CD8-positive, alpha-beta memory T cell (primary cell): ENCODE measurements at regions not wholly inside any gene's neighbourhood (a gene's known extent, or its start where the extent isn't known, plus 50 kb on each side); places are given as distances from the start of the nearest gene placed in this dataset.

Experiments
- CTCF ChIA-PET: fragments of 350-600 bp; sonication (Branson Sonifier 250); formaldehyde crosslinking; loops from one replicate; lab custom pipeline; 2021; ENCODE audit warnings: antibody characterized with exemption; lab: Charles Lee
- POLR2A ChIA-PET: fragments of 350-600 bp; sonication (Branson Sonifier 250); formaldehyde crosslinking; loops from one replicate; lab custom pipeline; 2021; ENCODE audit warnings: antibody characterized with exemption; lab: Charles Lee
- DNase-seq, 5 donors: peaks; one replicate each; pipeline versions ENCODE4 v3.0.0 to v3.0.0-alpha.2; 2020 to 2022; ENCODE audit warnings: mixed read lengths in 1 of 5
- H3K27ac ChIP-seq: one replicate; pipeline ENCODE4 v1.7.0; 2013; ENCODE audit warnings: low read depth, mild to moderate bottlenecking, low read length, moderate library complexity
- H3K27me3 ChIP-seq: 2 replicates; pipeline ENCODE4 v1.7.0; 2013; ENCODE audit warnings: low read length, mild to moderate bottlenecking; ENCODE audit not compliant: insufficient read depth, poor library complexity, severe bottlenecking
- H3K36me3 ChIP-seq: 2 replicates; pipeline ENCODE4 v1.7.0; 2013; ENCODE audit warnings: mild to moderate bottlenecking, low read length, moderate library complexity; ENCODE audit not compliant: insufficient read depth
- H3K4me1 ChIP-seq: 2 replicates; pipeline ENCODE4 v1.7.0; 2013; ENCODE audit warnings: mild to moderate bottlenecking, low read length, moderate library complexity; ENCODE audit not compliant: insufficient read depth
- H3K4me3 ChIP-seq: 2 replicates; pipeline ENCODE4 v1.7.0; 2013; ENCODE audit warnings: mild to moderate bottlenecking, low read length
- H3K9me3 ChIP-seq: 2 replicates; pipeline ENCODE4 v1.7.0; 2013; ENCODE audit warnings: mild to moderate bottlenecking, low read length
- H3K27ac Mint-ChIP-seq, 8 donors: one replicate each; pipeline ENCODE4 v1.8.0; 2020 to 2021; ENCODE audit warnings: mixed read lengths in 8 of 8, mild to moderate bottlenecking in 6 of 8, inconsistent platforms in 3 of 8, moderate library complexity in 3 of 8
- H3K27me3 Mint-ChIP-seq, 2 donors: one replicate each; pipeline ENCODE4 v1.8.0; 2020 to 2021; ENCODE audit warnings: mixed read lengths in 2 of 2, mild to moderate bottlenecking in 1 of 2, moderate library complexity in 1 of 2
- H3K36me3 Mint-ChIP-seq, 3 donors: one replicate each; pipeline ENCODE4 v1.8.0; 2020 to 2021; ENCODE audit warnings: mixed read lengths in 3 of 3, inconsistent platforms in 1 of 3, mild to moderate bottlenecking in 1 of 3
- H3K4me1 Mint-ChIP-seq, 3 donors: one replicate each; pipeline ENCODE4 v1.8.0; 2020 to 2021; ENCODE audit warnings: mixed read lengths in 3 of 3, inconsistent platforms in 1 of 3, mild to moderate bottlenecking in 1 of 3
- H3K4me3 Mint-ChIP-seq, 7 donors: one replicate each; pipeline ENCODE4 v1.8.0; 2020 to 2021; ENCODE audit warnings: mixed read lengths in 7 of 7, mild to moderate bottlenecking in 6 of 7, moderate library complexity in 4 of 7, inconsistent platforms in 2 of 7
- H3K9me3 Mint-ChIP-seq, 5 donors: one replicate each; pipeline ENCODE4 v1.8.0; 2020 to 2022; ENCODE audit warnings: mixed read lengths in 5 of 5, mild to moderate bottlenecking in 3 of 5, moderate library complexity in 2 of 5, inconsistent platforms in 1 of 5

GRCh38 chr4:136002316-136002715 is 1530.0 kb downstream of the PCDH18 start:
- ChIA-PET POLR2A (no interaction called here), CTCF (no interaction called here)
- H3K36me3 ChIP-seq, result no peaks in the 10 kb centered on the region
- no peaks in the 10 kb centered on the region for H3K27me3 ChIP-seq
- no peak overlapping the region for H3K27ac ChIP-seq
- H3K4me3 Mint-ChIP-seq, result no peak overlapping the region
- no peak overlapping the region for H3K4me3 ChIP-seq
- no peaks in the 10 kb centered on the region for H3K4me1 ChIP-seq
- no peaks in the 10 kb centered on the region for H3K9me3 ChIP-seq
- no peaks in the 10 kb centered on the region for H3K4me1 Mint-ChIP-seq
- peaks cover 0 to 13% (median 2%) of the 10 kb centered on the region in 5 donors for H3K9me3 Mint-ChIP-seq
- H3K27me3 Mint-ChIP-seq, result no peaks in the 10 kb centered on the region
- no peak overlapping the region for H3K27ac Mint-ChIP-seq
- DNase-seq, result no peak
- H3K36me3 Mint-ChIP-seq, result no peaks in the 10 kb centered on the region

GRCh38 chr4:136001791-136002190 is 1530.5 kb downstream of the PCDH18 start:
- Histone ChIP-seq H3K4me3 (no peak overlapping the region), H3K27ac (no peak overlapping the region), H3K27me3 (no peaks in the 10 kb centered on the region), H3K4me1 (no peaks in the 10 kb centered on the region), H3K36me3 (no peaks in the 10 kb centered on the region), H3K9me3 (no peaks in the 10 kb centered on the region)
- no peak overlapping the region for H3K27ac Mint-ChIP-seq
- ChIA-PET POLR2A (no interaction called here), CTCF (no interaction called here)
- no peaks in the 10 kb centered on the region for H3K36me3 Mint-ChIP-seq
- H3K4me1 Mint-ChIP-seq, result no peaks in the 10 kb centered on the region
- no peaks in the 10 kb centered on the region for H3K27me3 Mint-ChIP-seq
- no peak for DNase-seq
- H3K4me3 Mint-ChIP-seq, result no peak overlapping the region
- H3K9me3 Mint-ChIP-seq, result peaks cover 0 to 13% (median 2%) of the 10 kb centered on the region in 5 donors

GRCh38 chr4:136000246-136000645 is 1532.0 kb downstream of the PCDH18 start:
- Histone ChIP-seq H3K9me3 (no peaks in the 10 kb centered on the region), H3K27ac (no peak overlapping the region), H3K4me3 (no peak overlapping the region), H3K27me3 (no peaks in the 10 kb centered on the region), H3K4me1 (no peaks in the 10 kb centered on the region), H3K36me3 (no peaks in the 10 kb centered on the region)
- no peak overlapping the region for H3K27ac Mint-ChIP-seq
- CTCF ChIA-PET, result no interaction called here
- H3K27me3 Mint-ChIP-seq, result no peaks in the 10 kb centered on the region
- no peaks in the 10 kb centered on the region for H3K36me3 Mint-ChIP-seq
- POLR2A ChIA-PET, result no interaction called here
- H3K4me1 Mint-ChIP-seq, result no peaks in the 10 kb centered on the region
- no peak for DNase-seq
- H3K9me3 Mint-ChIP-seq, result peaks cover 1 to 11% (median 4%) of the 10 kb centered on the region in 5 donors
- no peak overlapping the region for H3K4me3 Mint-ChIP-seq

DNA sequence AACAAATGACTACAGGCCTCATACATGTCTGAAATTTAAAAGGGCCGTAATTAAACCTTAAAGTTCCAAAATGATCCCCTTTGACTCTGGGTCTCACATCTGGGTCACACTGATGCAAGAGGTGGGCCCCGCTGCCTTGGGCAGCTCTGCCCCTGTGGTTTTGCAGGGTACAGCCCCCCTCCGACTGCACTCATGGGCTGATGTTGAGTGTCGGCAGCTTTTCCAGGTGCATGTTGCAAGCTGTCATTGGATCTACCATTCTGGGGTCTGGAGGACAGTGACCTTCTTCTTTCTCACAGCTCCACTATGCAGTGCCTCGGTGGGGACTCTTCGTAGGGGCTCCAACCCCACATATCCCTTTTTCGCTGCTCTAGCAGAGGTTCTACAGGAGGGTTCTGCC is 1537.9 kb downstream of the PCDH18 start:
- no peaks in the 10 kb centered on the region for H3K9me3 ChIP-seq
- no peaks in the 10 kb centered on the region for H3K27me3 ChIP-seq
- H3K4me3 Mint-ChIP-seq, result no peak overlapping the region
- ChIA-PET CTCF (no interaction called here), POLR2A (no interaction called here)
- no peaks in the 10 kb centered on the region for H3K36me3 ChIP-seq
- no peaks in the 10 kb centered on the region for H3K4me1 ChIP-seq
- H3K36me3 Mint-ChIP-seq, result no peaks in the 10 kb centered on the region
- H3K4me1 Mint-ChIP-seq, result no peaks in the 10 kb centered on the region
- H3K27ac ChIP-seq, result no peak overlapping the region
- DNase-seq, result no peak
- no peak overlapping the region for H3K4me3 ChIP-seq
- no peak overlapping the region for H3K27ac Mint-ChIP-seq
- H3K9me3 Mint-ChIP-seq, result peaks cover 0 to 17% (median 8%) of the 10 kb centered on the region in 5 donors
- peaks cover 0 to 1% of the 10 kb centered on the region in 2 donors for H3K27me3 Mint-ChIP-seq

GRCh38 chr4:135976860-135977259 is 1555.4 kb downstream of the PCDH18 start:
- Mint-ChIP-seq H3K27ac (no peak overlapping the region), H3K36me3 (no peaks in the 10 kb centered on the region)
- POLR2A ChIA-PET, result no interaction called here

DNA sequence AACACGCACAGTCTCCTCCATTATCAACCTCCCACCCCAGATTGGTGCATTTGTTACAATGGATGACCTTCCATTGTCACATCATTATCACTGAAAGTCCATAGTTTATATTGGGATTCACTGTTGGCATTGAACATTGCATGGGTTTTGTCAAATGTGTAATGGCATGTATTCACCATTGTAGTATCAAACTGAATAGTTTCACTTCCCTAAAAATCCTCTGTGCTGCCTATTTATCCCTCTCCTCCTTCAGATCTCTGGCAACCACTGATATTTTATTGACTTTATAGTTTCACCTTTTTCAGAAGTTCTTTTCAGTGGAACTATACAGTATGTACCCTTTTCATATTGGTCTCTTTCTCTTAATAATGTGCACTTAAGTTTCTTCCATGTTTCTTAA is 1565.4 kb downstream of the PCDH18 start:
- H3K27me3 ChIP-seq, result no peaks in the 10 kb centered on the region
- Mint-ChIP-seq H3K4me3 (no peak overlapping the region), H3K4me1 (no peaks in the 10 kb centered on the region), H3K9me3 (peaks cover 0 to 15% (median 4%) of the 10 kb centered on the region in 5 donors), H3K27me3 (no peaks in the 10 kb centered on the region), H3K36me3 (no peaks in the 10 kb centered on the region), H3K27ac (no peak overlapping the region)
- DNase-seq, result no peak
- no peaks in the 10 kb centered on the region for H3K9me3 ChIP-seq
- no peak overlapping the region for H3K4me3 ChIP-seq
- CTCF ChIA-PET, result no interaction called here
- H3K4me1 ChIP-seq, result no peaks in the 10 kb centered on the region
- POLR2A ChIA-PET, result no interaction called here
- H3K36me3 ChIP-seq, result no peaks in the 10 kb centered on the region
- H3K27ac ChIP-seq, result no peak overlapping the region

More at GRCh38 chr4:135976860-135977259, 1555.4 kb downstream of the PCDH18 start:
- Mint-ChIP-seq H3K4me3 (no peak overlapping the region), H3K27me3 (no peaks in the 10 kb centered on the region), H3K9me3 (peaks cover 0 to 11% (median 4%) of the 10 kb centered on the region in 5 donors), H3K4me1 (no peaks in the 10 kb centered on the region)
- CTCF ChIA-PET, result no interaction called here
- H3K4me1 ChIP-seq, result no peaks in the 10 kb centered on the region
- H3K4me3 ChIP-seq, result no peak overlapping the region
- no peak for DNase-seq
- no peak overlapping the region for H3K27ac ChIP-seq
- H3K27me3 ChIP-seq, result no peaks in the 10 kb centered on the region
- H3K36me3 ChIP-seq, result no peaks in the 10 kb centered on the region
- H3K9me3 ChIP-seq, result no peaks in the 10 kb centered on the region

DNA sequence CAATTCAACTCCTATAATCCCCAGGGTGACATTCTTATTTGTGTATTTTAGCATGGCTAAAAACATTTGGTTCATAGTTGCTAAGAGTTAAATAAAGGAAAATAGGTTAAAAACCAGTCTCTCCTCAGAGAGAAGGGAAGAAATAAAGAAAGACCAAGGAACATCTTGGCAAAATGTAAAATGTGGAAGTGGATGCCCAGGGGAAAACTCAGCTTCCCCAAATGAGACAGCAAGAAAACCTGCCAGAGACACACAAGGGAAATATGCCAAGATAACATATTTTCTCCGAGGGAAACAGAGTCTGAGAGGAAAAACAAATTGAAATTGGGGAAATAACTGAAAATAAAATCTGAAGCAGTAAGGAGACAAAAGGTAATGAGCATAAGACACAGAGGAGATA is 1569.3 kb downstream of the PCDH18 start:
- H3K9me3 ChIP-seq, result no peaks in the 10 kb centered on the region
- Mint-ChIP-seq H3K36me3 (no peaks in the 10 kb centered on the region), H3K27me3 (no peaks in the 10 kb centered on the region), H3K27ac (no peak overlapping the region), H3K4me1 (no peaks in the 10 kb centered on the region), H3K4me3 (no peak overlapping the region), H3K9me3 (peaks cover 0 to 22% (median 10%) of the 10 kb centered on the region in 5 donors)
- no peaks in the 10 kb centered on the region for H3K4me1 ChIP-seq
- H3K36me3 ChIP-seq, result no peaks in the 10 kb centered on the region
- ChIA-PET POLR2A (no interaction called here), CTCF (no interaction called here)
- no peak for DNase-seq
- no peak overlapping the region for H3K4me3 ChIP-seq
- no peak overlapping the region for H3K27ac ChIP-seq
- H3K27me3 ChIP-seq, result no peaks in the 10 kb centered on the region

GRCh38 chr4:135949931-135950330 is 1582.4 kb downstream of the PCDH18 start:
- ChIA-PET CTCF (no interaction called here), POLR2A (no interaction called here)
- H3K36me3 Mint-ChIP-seq, result no peaks in the 10 kb centered on the region
- H3K9me3 Mint-ChIP-seq, result peaks cover 0 to 19% (median 7%) of the 10 kb centered on the region in 5 donors
- H3K4me3 Mint-ChIP-seq, result no peak overlapping the region
- H3K4me1 ChIP-seq, result no peaks in the 10 kb centered on the region
- no peaks in the 10 kb centered on the region for H3K4me1 Mint-ChIP-seq
- H3K27me3 Mint-ChIP-seq, result no peaks in the 10 kb centered on the region
- DNase-seq, result no peak
- H3K27me3 ChIP-seq, result no peaks in the 10 kb centered on the region
- H3K27ac ChIP-seq, result no peak overlapping the region
- no peak overlapping the region for H3K27ac Mint-ChIP-seq
- H3K36me3 ChIP-seq, result no peaks in the 10 kb centered on the region
- no peaks in the 10 kb centered on the region for H3K9me3 ChIP-seq
- H3K4me3 ChIP-seq, result no peak overlapping the region

GRCh38 chr4:135948797-135949196 is 1583.5 kb downstream of the PCDH18 start:
- no peaks in the 10 kb centered on the region for H3K4me1 Mint-ChIP-seq
- Histone ChIP-seq H3K36me3 (no peaks in the 10 kb centered on the region), H3K27me3 (no peaks in the 10 kb centered on the region), H3K27ac (no peak overlapping the region), H3K9me3 (no peaks in the 10 kb centered on the region), H3K4me3 (no peak overlapping the region), H3K4me1 (no peaks in the 10 kb centered on the region)
- no peaks in the 10 kb centered on the region for H3K27me3 Mint-ChIP-seq
- H3K36me3 Mint-ChIP-seq, result no peaks in the 10 kb centered on the region
- no peak overlapping the region for H3K27ac Mint-ChIP-seq
- peaks cover 0 to 11% (median 3%) of the 10 kb centered on the region in 5 donors for H3K9me3 Mint-ChIP-seq
- ChIA-PET POLR2A (no interaction called here), CTCF (no interaction called here)
- H3K4me3 Mint-ChIP-seq, result no peak overlapping the region
- no peak for DNase-seq
